ENCODE measurements at regions not wholly inside any gene's neighbourhood (a gene's known extent, or its start where the extent isn't known, plus 50 kb on each side); places are given as distances from the start of the nearest gene placed in this dataset.

DNA sequence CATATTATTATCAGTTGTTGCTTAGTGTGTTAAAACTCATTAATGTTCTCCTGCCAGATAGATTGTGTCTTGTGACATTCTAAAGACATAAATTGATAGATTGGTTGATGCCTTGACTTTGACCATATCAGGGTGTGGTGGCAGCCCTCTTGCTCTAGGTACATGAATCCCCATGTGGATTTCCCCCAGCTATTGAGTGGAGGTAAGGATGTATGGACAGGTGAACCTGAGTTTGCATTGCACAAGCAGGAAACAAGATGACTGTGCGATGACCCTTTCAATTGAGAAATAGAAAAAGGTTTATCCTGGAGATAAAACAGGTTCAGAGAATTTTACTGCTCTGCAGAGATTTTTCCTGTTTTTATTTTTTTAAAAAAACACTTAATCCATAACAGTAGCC is 619.2 kb downstream of the SPRY1 start:
- Histone ChIP-seq H3K4me3 (ENCODE audit: insufficient read length, low read depth) (no peak overlapping the region), H3K36me3 (ENCODE audit: insufficient read depth, insufficient read length, low read length) (no peaks in the 10 kb centered on the region), H3K27me3 (ENCODE audit: insufficient read depth, insufficient read length) (no peaks in the 10 kb centered on the region), H3K4me1 (ENCODE audit: insufficient read depth, insufficient read length) (no peaks in the 10 kb centered on the region), H3K9me3 (ENCODE audit: insufficient read depth, low read length) (no peaks in the 10 kb centered on the region), H3K9ac (ENCODE audit: insufficient read length, low read depth) (no peak overlapping the region)
- DNase-seq (ENCODE audit: low read depth, low spot score): no peak
- no peak for TF ChIP-seq YY1 (IDR thresholded peaks at IDR 0.05; ENCODE audit: insufficient read depth, insufficient read length)
- TF ChIP-seq SUZ12 (IDR thresholded peaks at IDR 0.05; ENCODE audit: extremely low read depth, insufficient read depth, insufficient read length): no peak
- no peak for TF ChIP-seq ZNF274 (IDR thresholded peaks at IDR 0.05; ENCODE audit: low read depth, low read length)

DNA sequence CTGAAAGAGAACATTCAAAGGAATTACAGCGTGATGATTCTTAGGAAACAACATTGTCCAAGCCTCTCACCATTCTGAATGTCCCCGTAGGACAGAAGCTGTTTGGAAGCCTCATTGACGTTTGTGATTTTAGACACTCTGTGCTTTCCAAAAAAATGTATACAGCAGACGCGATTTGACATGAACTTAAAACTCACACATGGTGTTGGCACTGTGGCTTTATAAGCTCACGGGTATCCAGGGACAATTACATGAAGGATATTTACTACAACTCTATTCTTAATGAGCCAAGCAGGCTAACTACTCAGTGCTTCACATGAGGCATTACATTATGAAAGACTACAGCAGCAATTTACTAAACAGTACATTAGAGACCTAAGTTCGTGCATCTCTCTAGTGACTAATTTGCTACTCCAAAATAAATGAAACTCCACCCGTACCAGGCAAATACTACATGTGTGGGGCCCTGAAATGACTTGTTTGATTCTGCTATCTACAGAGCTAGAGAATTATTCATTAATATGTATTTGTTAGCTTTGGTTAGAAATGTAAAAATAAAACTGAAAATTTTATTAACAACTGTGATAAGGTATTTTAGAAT is 620.7 kb downstream of the SPRY1 start:
- Histone ChIP-seq H3K9me3 (ENCODE audit: insufficient read depth, low read length) (no peaks in the 10 kb centered on the region), H3K27me3 (ENCODE audit: insufficient read depth, insufficient read length) (no peaks in the 10 kb centered on the region), H3K4me1 (ENCODE audit: insufficient read depth, insufficient read length) (no peaks in the 10 kb centered on the region), H3K36me3 (ENCODE audit: insufficient read depth, insufficient read length, low read length) (no peaks in the 10 kb centered on the region), H3K9ac (ENCODE audit: insufficient read length, low read depth) (no peak overlapping the region), H3K4me3 (ENCODE audit: insufficient read length, low read depth) (no peak overlapping the region)
- TF ChIP-seq SUZ12 (IDR thresholded peaks at IDR 0.05; ENCODE audit: extremely low read depth, insufficient read depth, insufficient read length): no peak
- no peak for TF ChIP-seq ZNF274 (IDR thresholded peaks at IDR 0.05; ENCODE audit: low read depth, low read length)
- no peak for TF ChIP-seq YY1 (IDR thresholded peaks at IDR 0.05; ENCODE audit: insufficient read depth, insufficient read length)
- no peak for DNase-seq (ENCODE audit: low read depth, low spot score)

DNA sequence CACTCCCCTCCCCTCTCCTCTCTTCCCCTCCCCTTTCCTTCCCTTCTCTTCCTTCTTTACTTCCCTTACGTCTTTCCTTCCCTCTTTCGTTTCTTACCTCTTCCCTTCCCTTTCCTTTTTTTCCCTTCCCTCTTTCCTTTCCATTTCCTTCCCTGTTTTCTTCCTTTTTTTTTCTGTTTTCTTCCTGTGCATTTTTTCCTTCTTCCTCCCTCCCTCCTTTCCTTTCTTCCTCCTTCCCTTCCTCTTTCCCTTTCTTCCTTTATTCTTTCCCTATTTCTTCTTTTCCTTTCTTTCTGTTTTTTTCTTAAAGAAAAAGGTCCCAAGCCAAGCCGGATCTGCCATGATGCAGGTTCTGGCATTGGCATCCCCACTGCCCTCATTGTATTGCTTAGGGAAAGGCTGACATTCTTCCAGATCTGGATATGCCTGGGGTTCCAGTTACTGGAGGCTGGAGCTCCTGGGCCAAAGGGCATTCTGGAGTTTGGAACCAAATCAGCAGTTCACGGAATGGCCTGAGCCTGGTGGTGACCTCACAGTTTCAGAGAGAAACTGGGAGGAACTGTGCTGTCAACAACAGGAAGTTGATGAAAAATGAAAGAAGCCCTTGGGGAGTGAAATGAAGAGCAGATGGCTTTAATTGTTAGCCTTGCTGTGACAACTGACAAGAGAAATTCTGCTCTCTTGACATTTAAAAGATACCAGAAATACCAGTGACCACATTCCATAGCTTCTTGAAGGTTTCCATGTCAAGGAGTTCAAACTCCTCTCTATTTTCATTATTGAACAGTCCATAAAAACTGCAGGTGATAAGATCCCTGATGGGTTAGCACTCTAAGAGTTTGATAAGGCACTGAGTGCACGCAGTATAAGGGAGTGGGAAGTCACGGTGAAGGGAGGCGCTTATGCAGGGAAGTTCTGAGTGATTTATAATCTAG is 622.1 kb downstream of the SPRY1 start:
- Histone ChIP-seq H3K4me3 (ENCODE audit: insufficient read length, low read depth) (no peak overlapping the region), H3K9ac (ENCODE audit: insufficient read length, low read depth) (no peak overlapping the region)
- TF ChIP-seq YY1 (IDR thresholded peaks at IDR 0.05; ENCODE audit: insufficient read depth, insufficient read length) (no peak), ZNF274 (IDR thresholded peaks at IDR 0.05; ENCODE audit: low read depth, low read length) (no peak), SUZ12 (IDR thresholded peaks at IDR 0.05; ENCODE audit: extremely low read depth, insufficient read depth, insufficient read length) (no peak)

DNA sequence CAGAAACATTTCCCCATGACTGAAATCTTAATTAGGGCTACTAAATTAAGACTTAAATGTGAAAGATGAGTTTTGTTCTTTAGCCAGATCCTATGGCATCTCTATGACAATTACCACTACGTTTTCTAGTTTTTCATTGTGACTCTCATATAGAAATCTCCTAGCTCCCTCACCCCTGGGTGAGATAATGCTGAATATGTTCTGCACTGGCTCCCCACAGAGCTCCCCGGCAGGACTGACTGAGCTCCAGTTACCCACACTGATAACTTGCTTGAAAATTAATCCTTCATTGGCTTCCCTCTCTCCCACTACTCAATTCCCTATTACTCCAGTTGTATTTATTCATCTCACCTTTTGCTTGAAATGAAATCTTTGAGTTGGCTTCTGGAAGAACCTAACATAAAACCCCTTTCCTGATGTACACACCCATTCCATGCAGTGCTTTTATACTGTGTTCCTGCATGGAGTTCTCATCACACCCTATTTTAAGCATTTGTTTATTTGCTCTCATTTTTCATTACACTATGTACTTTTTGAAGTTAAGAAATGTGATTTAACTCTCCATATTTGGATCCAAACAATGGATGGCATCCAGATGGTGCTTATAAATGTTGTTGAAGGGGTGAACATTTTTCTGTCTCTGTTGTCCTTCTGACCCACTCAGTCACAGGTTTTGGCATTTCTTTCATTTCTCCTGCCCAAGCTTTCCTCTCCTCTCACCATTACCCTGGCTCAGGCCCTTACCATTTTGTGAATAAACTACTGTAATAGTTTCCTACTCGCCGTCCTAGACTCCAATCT is 623.4 kb downstream of the SPRY1 start:
- Histone ChIP-seq H3K36me3 (ENCODE audit: insufficient read depth, insufficient read length, low read length) (no peaks in the 10 kb centered on the region), H3K4me1 (ENCODE audit: insufficient read depth, insufficient read length) (no peaks in the 10 kb centered on the region), H3K27me3 (ENCODE audit: insufficient read depth, insufficient read length) (no peaks in the 10 kb centered on the region), H3K9me3 (ENCODE audit: insufficient read depth, low read length) (no peaks in the 10 kb centered on the region), H3K4me3 (ENCODE audit: insufficient read length, low read depth) (no peak overlapping the region), H3K9ac (ENCODE audit: insufficient read length, low read depth) (no peak overlapping the region)
- DNase-seq (ENCODE audit: low read depth, low spot score): no peak
- no peak for TF ChIP-seq SUZ12 (IDR thresholded peaks at IDR 0.05; ENCODE audit: extremely low read depth, insufficient read depth, insufficient read length)
- TF ChIP-seq YY1 (IDR thresholded peaks at IDR 0.05; ENCODE audit: insufficient read depth, insufficient read length): no peak
- TF ChIP-seq ZNF274 (IDR thresholded peaks at IDR 0.05; ENCODE audit: low read depth, low read length): no peak

More for the DNA sequence above, 622.1 kb downstream of the SPRY1 start:
- no peaks in the 10 kb centered on the region for H3K36me3 ChIP-seq (ENCODE audit: insufficient read depth, insufficient read length, low read length)
- no peaks in the 10 kb centered on the region for H3K4me1 ChIP-seq (ENCODE audit: insufficient read depth, insufficient read length)
- no peaks in the 10 kb centered on the region for H3K27me3 ChIP-seq (ENCODE audit: insufficient read depth, insufficient read length)
- H3K9me3 ChIP-seq (ENCODE audit: insufficient read depth, low read length): no peaks in the 10 kb centered on the region
- DNase-seq (ENCODE audit: low read depth, low spot score): no peak

DNA sequence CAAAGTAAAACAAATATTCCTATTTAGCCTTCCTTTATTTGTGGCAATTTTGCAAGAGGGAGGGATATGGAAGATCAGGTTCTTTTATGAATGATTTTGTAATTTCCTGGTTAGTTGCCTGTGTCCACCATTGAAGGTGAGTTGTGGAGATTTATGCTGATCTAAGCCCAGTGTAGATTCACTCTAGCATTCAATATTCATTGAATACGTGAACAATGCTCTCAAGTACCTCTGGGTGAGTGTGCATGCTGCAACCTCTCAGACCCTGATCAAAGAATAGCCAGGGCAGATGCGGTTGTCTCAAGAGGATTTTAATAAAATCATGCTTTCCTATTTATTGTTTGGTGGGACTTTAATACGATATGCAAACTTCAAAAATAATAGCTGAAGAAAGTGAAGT is 628.4 kb downstream of the SPRY1 start:
- DNase-seq (ENCODE audit: low read depth, low spot score): no peak
- TF ChIP-seq ZNF274 (IDR thresholded peaks at IDR 0.05; ENCODE audit: low read depth, low read length): no peak
- no peak for TF ChIP-seq SUZ12 (IDR thresholded peaks at IDR 0.05; ENCODE audit: extremely low read depth, insufficient read depth, insufficient read length)
- TF ChIP-seq YY1 (IDR thresholded peaks at IDR 0.05; ENCODE audit: insufficient read depth, insufficient read length): no peak

DNA sequence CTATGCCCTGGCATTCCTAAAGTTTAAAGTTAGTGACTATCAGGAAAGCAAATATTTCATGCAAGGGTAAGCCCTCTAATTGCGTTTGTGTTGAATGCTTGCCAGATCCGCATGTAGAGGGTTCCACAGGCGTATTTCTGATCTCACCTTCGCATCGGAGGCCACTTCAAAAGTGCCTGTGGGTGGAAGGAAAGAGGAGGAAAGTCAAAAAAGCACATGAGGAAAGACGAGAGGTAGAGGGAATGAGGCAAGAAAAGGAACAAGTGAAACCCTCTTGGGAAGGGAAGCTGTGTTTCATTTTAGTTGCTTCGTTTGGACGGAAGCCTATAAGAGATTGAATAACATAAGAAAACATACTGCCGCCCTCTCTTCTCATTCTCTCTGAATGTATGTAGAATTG is 628.8 kb downstream of the SPRY1 start:
- TF ChIP-seq SUZ12 (IDR thresholded peaks at IDR 0.05; ENCODE audit: extremely low read depth, insufficient read depth, insufficient read length) (no peak), ZNF274 (IDR thresholded peaks at IDR 0.05; ENCODE audit: low read depth, low read length) (no peak), YY1 (IDR thresholded peaks at IDR 0.05; ENCODE audit: insufficient read depth, insufficient read length) (no peak)
- H3K27me3 ChIP-seq (ENCODE audit: insufficient read depth, insufficient read length): no peaks in the 10 kb centered on the region
- H3K9ac ChIP-seq (ENCODE audit: insufficient read length, low read depth): no peak overlapping the region
- DNase-seq (ENCODE audit: low read depth, low spot score): no peak
- H3K36me3 ChIP-seq (ENCODE audit: insufficient read depth, insufficient read length, low read length): no peaks in the 10 kb centered on the region
- no peaks in the 10 kb centered on the region for H3K4me1 ChIP-seq (ENCODE audit: insufficient read depth, insufficient read length)
- H3K4me3 ChIP-seq (ENCODE audit: insufficient read length, low read depth): no peak overlapping the region
- no peaks in the 10 kb centered on the region for H3K9me3 ChIP-seq (ENCODE audit: insufficient read depth, low read length)

More for the DNA sequence above, 628.4 kb downstream of the SPRY1 start:
- no peaks in the 10 kb centered on the region for H3K27me3 ChIP-seq (ENCODE audit: insufficient read depth, insufficient read length)
- H3K4me3 ChIP-seq (ENCODE audit: insufficient read length, low read depth): no peak overlapping the region
- no peaks in the 10 kb centered on the region for H3K36me3 ChIP-seq (ENCODE audit: insufficient read depth, insufficient read length, low read length)
- H3K9ac ChIP-seq (ENCODE audit: insufficient read length, low read depth): no peak overlapping the region
- no peaks in the 10 kb centered on the region for H3K4me1 ChIP-seq (ENCODE audit: insufficient read depth, insufficient read length)
- no peaks in the 10 kb centered on the region for H3K9me3 ChIP-seq (ENCODE audit: insufficient read depth, low read length)

Measured in NT2/D1 (cell line).